ENCODE measurements at regions not wholly inside any gene's neighbourhood (a gene's known extent, or its start where the extent isn't known, plus 50 kb on each side); places are given as distances from the start of the nearest gene placed in this dataset.

DNA sequence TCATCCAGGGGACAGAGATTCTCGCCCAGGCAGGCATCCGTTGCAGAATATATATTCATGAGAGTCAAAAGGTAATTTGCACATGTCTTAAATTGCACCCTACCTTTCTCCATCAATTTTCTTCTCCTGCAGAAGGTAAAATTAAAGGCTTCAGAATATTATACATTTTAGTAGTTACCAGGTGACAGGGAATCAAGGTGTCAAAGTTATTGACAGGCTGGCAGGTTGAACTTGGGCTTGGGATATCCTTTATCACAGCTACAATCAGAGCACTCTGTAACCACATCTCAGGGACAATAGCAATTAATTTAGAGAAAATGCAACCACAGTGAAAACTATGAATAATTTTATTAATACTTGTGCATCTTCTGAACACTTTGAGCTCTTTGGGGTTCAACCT, 66.9 kb upstream of the GSC start:
- no peaks in the 10 kb centered on the region for H3K4me1 ChIP-seq
- intact Hi-C loops (cut with DNase I): no loop called here
- WGBS, 2 donors: 78 to 85% methylated on average over 2 of the region's 2 CpGs
- no peaks in the 10 kb centered on the region for H3K36me3 ChIP-seq
- FAIRE-seq: no peak
- DNase-seq: no peak
- H3K9me3 ChIP-seq: no peaks in the 10 kb centered on the region
- H3K4me3 ChIP-seq: no peak overlapping the region
- no peak for TF ChIP-seq CTCF (IDR thresholded peaks at IDR 0.05)
- H3K27ac ChIP-seq: no peak overlapping the region
- no peak for ATAC-seq
- H3K27me3 ChIP-seq: no peaks in the 10 kb centered on the region

DNA sequence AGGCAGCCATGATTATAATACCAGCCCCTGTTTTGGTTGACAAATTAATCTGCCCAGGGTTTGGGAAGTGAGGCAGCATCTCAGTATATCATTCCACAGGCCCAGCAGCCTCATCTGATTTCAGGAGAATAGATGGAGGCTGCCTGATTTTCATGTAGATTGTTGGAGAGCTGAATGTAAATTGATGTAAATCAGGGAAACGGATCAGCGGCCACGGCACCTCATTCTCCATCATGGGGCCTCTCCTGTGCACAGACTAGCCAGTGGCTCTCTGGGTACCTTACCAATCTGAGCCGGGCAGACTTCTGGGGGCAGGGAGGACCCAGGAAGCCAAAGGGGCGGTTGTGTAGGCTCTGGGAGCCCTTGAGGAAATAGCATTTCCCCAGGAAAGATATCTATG, 63.7 kb upstream of the GSC start:
- Histone ChIP-seq H3K4me3 (no peak overlapping the region), H3K36me3 (no peaks in the 10 kb centered on the region), H3K27ac (no peak overlapping the region), H3K9me3 (no peaks in the 10 kb centered on the region), H3K27me3 (no peaks in the 10 kb centered on the region), H3K4me1 (no peaks in the 10 kb centered on the region)
- DNase-seq (no peak), FAIRE-seq (no peak), ATAC-seq (no peak)
- intact Hi-C loops (cut with DNase I): no loop called here
- no peak for TF ChIP-seq CTCF (IDR thresholded peaks at IDR 0.05)
- WGBS, 2 donors: 86% methylated on average over 5 of the region's 5 CpGs

DNA sequence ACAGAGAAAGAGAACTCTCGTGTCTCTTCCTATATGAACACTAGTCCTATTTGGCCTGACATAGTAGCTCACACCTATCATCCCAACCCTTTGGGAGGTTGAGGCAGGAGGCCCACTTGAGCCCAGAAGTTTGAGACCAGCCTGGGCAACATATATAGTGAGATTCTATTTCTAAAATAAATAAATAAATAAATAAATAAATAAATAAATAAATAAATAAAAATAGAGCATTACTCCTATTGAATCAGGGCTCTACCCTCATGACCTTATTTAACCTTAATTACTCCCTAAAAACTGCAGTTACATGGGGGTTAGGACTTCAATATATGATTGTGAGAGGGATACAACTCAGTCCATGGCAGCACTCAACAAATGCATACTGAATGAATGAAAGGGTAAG, 61.2 kb upstream of the GSC start:
- ATAC-seq (no peak), DNase-seq (no peak), FAIRE-seq (no peak)
- H3K4me1 ChIP-seq: no peaks in the 10 kb centered on the region
- no peak for TF ChIP-seq CTCF (IDR thresholded peaks at IDR 0.05)
- intact Hi-C loops (cut with DNase I): no loop called here
- no peaks in the 10 kb centered on the region for H3K36me3 ChIP-seq
- WGBS, 2 donors: 44 to 47% methylated on average over 1 of the region's 1 CpG
- no peak overlapping the region for H3K4me3 ChIP-seq
- H3K9me3 ChIP-seq: no peaks in the 10 kb centered on the region
- no peaks in the 10 kb centered on the region for H3K27me3 ChIP-seq
- no peak overlapping the region for H3K27ac ChIP-seq

DNA sequence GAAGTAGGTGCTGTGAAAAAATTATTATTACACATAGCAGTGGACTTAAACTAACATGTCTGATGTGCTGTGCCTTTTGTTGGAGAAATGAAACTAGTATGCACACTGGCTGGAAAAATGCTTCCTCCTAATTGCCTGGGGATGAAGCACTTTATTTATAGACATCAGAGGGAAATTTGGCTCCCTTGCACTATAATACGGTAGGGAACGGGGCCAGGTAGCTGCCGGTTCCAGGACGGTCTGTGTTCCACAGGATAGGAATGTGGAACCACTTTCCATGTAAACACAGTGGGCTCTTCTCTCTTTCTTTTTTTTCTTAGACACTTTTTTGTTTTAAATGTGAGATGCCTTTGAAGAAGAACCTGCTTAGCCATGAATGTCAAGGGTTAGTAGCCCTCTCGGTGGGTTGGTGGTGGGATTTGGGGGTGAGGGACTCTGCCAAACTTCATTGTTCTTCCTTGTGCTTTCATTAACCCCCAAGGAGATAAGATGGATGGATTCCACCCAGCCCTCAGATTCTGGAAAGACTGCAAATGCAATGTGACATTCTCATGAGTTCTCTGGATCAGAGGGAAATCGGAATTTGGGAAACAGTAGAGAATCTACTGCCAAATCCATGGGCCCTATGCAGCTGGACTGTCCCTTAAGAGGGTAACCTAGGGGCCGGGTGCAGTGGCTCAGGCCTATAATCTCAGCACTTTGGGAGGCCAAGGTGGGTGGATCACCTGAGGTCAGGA, 58.0 kb upstream of the GSC start:
- Histone ChIP-seq H3K27ac (no peak overlapping the region), H3K27me3 (no peaks in the 10 kb centered on the region), H3K4me3 (no peak overlapping the region), H3K4me1 (no peaks in the 10 kb centered on the region), H3K36me3 (no peaks in the 10 kb centered on the region), H3K9me3 (no peaks in the 10 kb centered on the region)
- intact Hi-C loops (cut with DNase I): no loop called here
- ATAC-seq: peak in 2 of 4 donors; percentile 31 to 42
- no peak for FAIRE-seq
- WGBS, 2 donors: 64 to 66% methylated on average over 7 of the region's 7 CpGs
- DNase-seq: no peak
- no peak for TF ChIP-seq CTCF (IDR thresholded peaks at IDR 0.05)

DNA sequence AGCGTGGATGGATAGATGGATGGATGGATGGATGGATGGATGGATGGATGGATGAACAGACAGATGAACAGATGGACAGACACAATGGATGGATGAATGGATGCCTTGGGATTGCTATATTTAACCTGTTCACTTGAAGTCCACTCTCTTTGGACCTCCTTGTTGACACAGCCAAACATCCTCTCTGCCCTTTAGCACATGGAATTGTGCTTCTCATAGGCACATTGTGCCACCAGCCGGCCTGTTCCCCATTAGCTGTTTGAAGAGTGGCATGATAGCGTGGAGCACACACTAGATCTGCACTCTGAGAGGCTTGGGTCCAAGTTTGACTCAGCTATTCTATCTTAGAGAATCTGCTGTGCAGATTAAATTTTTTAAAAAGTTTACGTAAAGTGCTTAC, 56.9 kb upstream of the GSC start:
- WGBS, 2 donors: 75 to 77% methylated on average over 4 of the region's 4 CpGs
- Histone ChIP-seq H3K9me3 (no peaks in the 10 kb centered on the region), H3K4me1 (no peaks in the 10 kb centered on the region), H3K36me3 (no peaks in the 10 kb centered on the region), H3K27ac (no peak overlapping the region), H3K27me3 (no peaks in the 10 kb centered on the region), H3K4me3 (no peak overlapping the region)
- intact Hi-C loops (cut with DNase I): no loop called here
- no peak for ATAC-seq
- no peak for TF ChIP-seq CTCF (IDR thresholded peaks at IDR 0.05)
- no peak for DNase-seq
- FAIRE-seq: no peak
